H1 (cell line): ENCODE measurements at regions not wholly inside any gene's neighbourhood (a gene's known extent, or its start where the extent isn't known, plus 50 kb on each side); places are given as distances from the start of the nearest gene placed in this dataset.

Source experiments
- CTCF ChIA-PET: fragments of 300-600 bp; sonication (Branson Sonifier 250); formaldehyde crosslinking; loops from one replicate; lab custom pipeline; 2021; ENCODE audit not compliant: partially characterized antibody; lab: Charles Lee
- POLR2A ChIA-PET: fragments of 300-600 bp; sonication (Branson Sonifier 250); formaldehyde crosslinking; loops from one replicate; lab custom pipeline; 2021; ENCODE audit warnings: inconsistent platforms; ENCODE audit not compliant: partially characterized antibody; lab: Charles Lee
- DNase-seq, 2 experiments: peaks; one replicate each; pipeline versions ENCODE4 v3.0.0 to v3.0.0-alpha.2; 2010 to 2022; ENCODE audit warnings: low spot score in 2 of 2, low read depth in 1 of 2, mixed read lengths in 1 of 2
- FAIRE-seq: peaks from 2 replicates; lab custom pipeline; 2011; peaks lifted over from hg19 to GRCh38; lab: Jason Lieb, UNC
- H2AFZ ChIP-seq: 2 replicates; pipeline ENCODE4 v1.8.1; 2012; ENCODE audit warnings: low read length, inconsistent platforms
- H2AK5ac ChIP-seq: 2 replicates; pipeline ENCODE4 v1.6.1; 2013; ENCODE audit warnings: low read depth, low read length
- H2BK120ac ChIP-seq: replicated peaks from 2 replicates; pipeline ENCODE3; 2013; ENCODE audit warnings: low read depth, low read length, inconsistent platforms
- H2BK12ac ChIP-seq: 2 replicates; pipeline ENCODE4 v1.6.1; 2013; ENCODE audit warnings: low read depth, low read length
- H2BK15ac ChIP-seq: 2 replicates; pipeline ENCODE4 v1.6.1; 2013; ENCODE audit warnings: low read length
- H2BK20ac ChIP-seq: 2 replicates; pipeline ENCODE4 v1.6.1; 2013; ENCODE audit warnings: low read length
- H2BK5ac ChIP-seq: 2 replicates; pipeline ENCODE4 v1.6.1; 2013; ENCODE audit warnings: low read depth, low read length
- H3K14ac ChIP-seq: 2 replicates; pipeline ENCODE4 v1.6.1; 2013; ENCODE audit warnings: inconsistent platforms; ENCODE audit not compliant: insufficient read length
- H3K18ac ChIP-seq: 2 replicates; pipeline ENCODE4 v1.6.1; 2013; ENCODE audit warnings: low read length; ENCODE audit errors: extremely low read depth
- H3K23ac ChIP-seq: 2 replicates; pipeline ENCODE4 v1.6.1; 2013; ENCODE audit warnings: inconsistent platforms; ENCODE audit not compliant: insufficient read length
- H3K23me2 ChIP-seq: 2 replicates; pipeline ENCODE4 v1.6.1; 2013; ENCODE audit warnings: low read depth, low read length
- H3K27ac ChIP-seq: 2 replicates; pipeline ENCODE4 v1.6.1; 2011; ENCODE audit warnings: low read depth, low read length, inconsistent platforms
- H3K27me3 ChIP-seq, 4 experiments: replicated peaks in 1 of 4; 1 replicate in 1 of 4; 2 replicates in 3 of 4; pipeline versions ENCODE4 v1.6.1 to v1.8.1; 2011 to 2013; ENCODE audit warnings: low read length in 3 of 4, mild to moderate bottlenecking in 3 of 4, inconsistent platforms in 2 of 4, mixed read lengths in 2 of 4, moderate library complexity in 1 of 4; ENCODE audit not compliant: control insufficient read depth in 3 of 4, insufficient read depth in 3 of 4; ENCODE audit errors: extremely low read depth in 1 of 4
- H3K36me3 ChIP-seq, 4 experiments: 2 replicates each; pipeline versions ENCODE4 v1.6.1 to v1.8.1; 2011 to 2013; ENCODE audit warnings: mild to moderate bottlenecking in 4 of 4, low read length in 3 of 4, moderate library complexity in 2 of 4, control low read depth in 1 of 4, inconsistent platforms in 1 of 4; ENCODE audit not compliant: insufficient read depth in 4 of 4, control insufficient read depth in 2 of 4
- H3K4ac ChIP-seq: replicated peaks from 2 replicates; pipeline ENCODE3; 2013; ENCODE audit warnings: low read length, low read depth, mixed read lengths, inconsistent platforms; ENCODE audit not compliant: insufficient read length
- H3K4me1 ChIP-seq, 4 experiments: replicated peaks in 1 of 4; 1 replicate in 1 of 4; 2 replicates in 3 of 4; pipeline versions ENCODE4 v1.6.1 to v1.8.1; 2011 to 2013; ENCODE audit warnings: low read length in 3 of 4, inconsistent platforms in 2 of 4, mixed read lengths in 1 of 4; ENCODE audit not compliant: insufficient read depth in 4 of 4, control insufficient read depth in 3 of 4
- H3K4me2 ChIP-seq, 2 experiments: 2 replicates each; pipeline versions ENCODE4 v1.6.1 to v1.8.1; 2011 to 2013; ENCODE audit warnings: low read depth in 2 of 2, low read length in 2 of 2, control low read depth in 1 of 2, inconsistent platforms in 1 of 2, mild to moderate bottlenecking in 1 of 2; ENCODE audit not compliant: insufficient read depth in 1 of 2
- H3K4me3 ChIP-seq, 4 experiments: fragments of 200-600, 300-600 bp in 1 of 4; sonication (generic), shearing (Covaris generic), sonication (Bioruptor Twin) in 1 of 4; 2 replicates each; pipeline versions ENCODE4 v1.5.1 to v1.8.1; 2011 to 2016; ENCODE audit warnings: low read length in 4 of 4, low read depth in 3 of 4, control low read depth in 2 of 4, inconsistent platforms in 2 of 4, mild to moderate bottlenecking in 2 of 4, mixed read lengths in 1 of 4, moderate library complexity in 1 of 4; ENCODE audit not compliant: insufficient read depth in 2 of 4; ENCODE audit errors: extremely low read depth in 1 of 4
- H3K56ac ChIP-seq: replicated peaks from 2 replicates; pipeline ENCODE3; 2013; ENCODE audit warnings: low read depth, mild to moderate bottlenecking, mixed read lengths, low read length, inconsistent platforms; ENCODE audit not compliant: insufficient read length
- H3K79me1 ChIP-seq: 2 replicates; pipeline ENCODE4 v1.6.1; 2013; ENCODE audit warnings: low read depth, low read length, control low read depth
- H3K79me2 ChIP-seq, 2 experiments: 2 replicates each; pipeline versions ENCODE4 v1.6.1 to v1.8.1; 2012 to 2013; ENCODE audit warnings: low read length in 2 of 2, mild to moderate bottlenecking in 2 of 2, inconsistent platforms in 1 of 2; ENCODE audit not compliant: insufficient read depth in 2 of 2, control insufficient read depth in 1 of 2
- H3K9ac ChIP-seq, 4 experiments: replicated peaks in 1 of 4; 1 replicate in 1 of 4; 2 replicates in 3 of 4; pipeline versions ENCODE4 v1.6.1 to v1.8.1; 2011 to 2013; ENCODE audit warnings: low read depth in 3 of 4, low read length in 3 of 4, control low read depth in 2 of 4, mild to moderate bottlenecking in 2 of 4, moderate library complexity in 2 of 4, inconsistent platforms in 1 of 4; ENCODE audit errors: extremely low read depth in 1 of 4
- H3K9me3 ChIP-seq, 2 experiments: 2 replicates each; pipeline versions ENCODE4 v1.6.1 to v1.8.1; 2012 to 2013; ENCODE audit warnings: mild to moderate bottlenecking in 2 of 2, moderate library complexity in 2 of 2, control low read depth in 1 of 2, inconsistent platforms in 1 of 2, low read depth in 1 of 2, low read length in 1 of 2, mixed read lengths in 1 of 2; ENCODE audit not compliant: insufficient read depth in 2 of 2
- H4K20me1 ChIP-seq, 2 experiments: replicated peaks in 1 of 2; 2 replicates each; pipeline versions ENCODE3 to v1.8.1; 2011 to 2013; ENCODE audit warnings: inconsistent platforms in 2 of 2, low read length in 2 of 2, mild to moderate bottlenecking in 1 of 2; ENCODE audit not compliant: insufficient read depth in 2 of 2, control insufficient read depth in 1 of 2
- H4K5ac ChIP-seq: 2 replicates; pipeline ENCODE4 v1.6.1; 2013; ENCODE audit warnings: low read length, low read depth, mixed read lengths, inconsistent platforms; ENCODE audit not compliant: insufficient read length
- H4K8ac ChIP-seq: 2 replicates; pipeline ENCODE4 v1.8.0; 2013; ENCODE audit warnings: mild to moderate bottlenecking, moderate library complexity, low read length, inconsistent platforms; ENCODE audit not compliant: insufficient read depth; ENCODE audit errors: extremely low read depth
- H4K91ac ChIP-seq: replicated peaks from 2 replicates; pipeline ENCODE3; 2013; ENCODE audit warnings: low read length, mixed read lengths, inconsistent platforms; ENCODE audit not compliant: insufficient read length
- BRCA1 ChIP-seq: IDR thresholded peaks from 2 replicates; pipeline ENCODE4 v1.6.1; 2012; ENCODE audit warnings: low read depth, low read length, improper control_type of control experiment
- CREB1 ChIP-seq: IDR thresholded peaks from 2 replicates; pipeline ENCODE4 v1.6.1; 2012; ENCODE audit warnings: inconsistent platforms
- CTBP2 ChIP-seq: IDR thresholded peaks from 2 replicates; pipeline ENCODE4 v1.7.0; 2011; ENCODE audit warnings: borderline replicate concordance, mild to moderate bottlenecking, moderate library complexity, mixed read lengths, low read length; ENCODE audit not compliant: insufficient read depth, insufficient read length
- GABPA ChIP-seq: IDR thresholded peaks from 2 replicates; pipeline ENCODE4 v1.6.1; 2011; ENCODE audit warnings: mild to moderate bottlenecking, low read length, moderate library complexity, borderline replicate concordance; ENCODE audit not compliant: insufficient read depth
- GTF2F1 ChIP-seq: IDR thresholded peaks from 2 replicates; pipeline ENCODE4 v1.6.1; 2012; ENCODE audit warnings: low read depth, low read length, improper control_type of control experiment, borderline replicate concordance
- HDAC2 ChIP-seq, 2 experiments: fragments of 300-600 bp in 1 of 2; sonication (generic) in 1 of 2; IDR thresholded peaks; 2 replicates each; pipeline ENCODE4 v1.6.1; 2011 to 2012; ENCODE audit warnings: low read depth in 2 of 2, low read length in 2 of 2, mild to moderate bottlenecking in 2 of 2, moderate library complexity in 2 of 2, borderline replicate concordance in 1 of 2, inconsistent platforms in 1 of 2
- JUN ChIP-seq: IDR thresholded peaks from 2 replicates; pipeline ENCODE4 v1.6.1; 2011; ENCODE audit warnings: low read depth, mild to moderate bottlenecking, improper control_type of control experiment, low read length
- JUND ChIP-seq: IDR thresholded peaks from 2 replicates; pipeline ENCODE4 v1.6.1; 2011; ENCODE audit warnings: mild to moderate bottlenecking, improper control_type of control experiment, low read length
- MAFK ChIP-seq: IDR thresholded peaks from 2 replicates; pipeline ENCODE4 v1.6.1; 2012; ENCODE audit warnings: low read depth, mild to moderate bottlenecking, improper control_type of control experiment, low read length
- NANOG ChIP-seq: IDR thresholded peaks from 2 replicates; pipeline ENCODE4 v1.6.1; 2011; ENCODE audit warnings: low read length, low read depth, mild to moderate bottlenecking, inconsistent platforms; ENCODE audit not compliant: insufficient read depth, poor library complexity, severe bottlenecking
- SIN3A ChIP-seq, 2 experiments: IDR thresholded peaks in 1 of 2; conservative IDR thresholded peaks in 1 of 2; 2 replicates each; pipeline ENCODE4 v1.6.1; 2011 to 2012; ENCODE audit warnings: low read length in 2 of 2, improper control_type of control experiment in 1 of 2, low read depth in 1 of 2, mild to moderate bottlenecking in 1 of 2
- SIRT6 ChIP-seq: IDR thresholded peaks from one replicate; pipeline ENCODE4 v1.7.1; 2012; ENCODE audit warnings: low read length, inconsistent platforms
- TAF1 ChIP-seq: IDR thresholded peaks from 2 replicates; pipeline ENCODE4 v1.6.1; 2011; ENCODE audit warnings: mild to moderate bottlenecking, low read depth, low read length
- TAF7 ChIP-seq: optimal IDR thresholded peaks from 2 replicates; pipeline ENCODE3; 2011; ENCODE audit warnings: low read depth, mild to moderate bottlenecking, inconsistent platforms, low read length, moderate library complexity, borderline replicate concordance
- TCF12 ChIP-seq: IDR thresholded peaks from 2 replicates; pipeline ENCODE4 v1.6.1; 2011; ENCODE audit warnings: low read depth, mild to moderate bottlenecking, low read length

GRCh38 chr4:135177321-135177720 lies 975.7 kb upstream of the PABPC4L start:
- H2BK20ac ChIP-seq = no peak overlapping the region
- H4K91ac ChIP-seq = no peak overlapping the region
- H3K36me3 ChIP-seq = no peaks in the 10 kb centered on the region
- H3K4me3 ChIP-seq = no peak overlapping the region
- H2BK15ac ChIP-seq = no peak overlapping the region
- no peak overlapping the region for H3K18ac ChIP-seq
- DNase-seq (no peak), FAIRE-seq (no peak)
- no peaks in the 10 kb centered on the region for H3K27me3 ChIP-seq
- ChIA-PET POLR2A (interaction anchor here (1.1 kb wide), 1 partner anchor 9 kb away, joined by 3 read pairs; no protein-coding TSS in a partner anchor), CTCF (interaction anchor here (0.6 kb wide), 1 partner anchor 361 kb away, joined by 3 read pairs; no protein-coding TSS in a partner anchor)
- H3K79me2 ChIP-seq = no peaks in the 10 kb centered on the region
- no peak overlapping the region for H3K23ac ChIP-seq
- H3K14ac ChIP-seq = no peak overlapping the region
- no peak overlapping the region for H4K8ac ChIP-seq
- no peak overlapping the region for H2AFZ ChIP-seq
- H3K23me2 ChIP-seq = no peaks in the 10 kb centered on the region
- no peaks in the 10 kb centered on the region for H4K20me1 ChIP-seq
- no peak overlapping the region for H3K4ac ChIP-seq
- no peak overlapping the region for H3K56ac ChIP-seq
- H2BK120ac ChIP-seq = no peak overlapping the region
- H3K27ac ChIP-seq = no peak overlapping the region
- no peak overlapping the region for H2BK5ac ChIP-seq
- 0 out of 4 replicates have a peak, but pooled peaks cover 0 to 2% of the 10 kb centered on the region in 2 experiments for H3K9me3 ChIP-seq
- TF ChIP-seq GTF2F1 (no peak), MAFK (no peak), HDAC2 (IDR thresholded peaks at IDR 0.05; ENCODE audit: borderline replicate concordance in 1 of 2, low read depth in 2 of 2, low read length in 2 of 2) (no peak), NANOG (no peak), JUND (no peak), BRCA1 (no peak), TAF1 (no peak), SIN3A (conservative IDR thresholded peaks at IDR 0.05 in 1 of 2, IDR thresholded peaks at IDR 0.05 in 1 of 2; ENCODE audit: low read depth in 1 of 2, low read length in 2 of 2) (no peak), CTBP2 (no peak), SIRT6 (no peak), CREB1 (no peak), GABPA (no peak), JUN (no peak), TAF7 (no peak), TCF12 (no peak)
- H3K79me1 ChIP-seq = no peaks in the 10 kb centered on the region
- H4K5ac ChIP-seq = no peak overlapping the region
- no peak overlapping the region for H3K9ac ChIP-seq
- H2AK5ac ChIP-seq = no peak overlapping the region
- H2BK12ac ChIP-seq = no peak overlapping the region
- H3K4me1 ChIP-seq = no peaks in the 10 kb centered on the region
- no peak overlapping the region for H3K4me2 ChIP-seq
